H1 (cell line): ENCODE measurements at regions not wholly inside any gene's neighbourhood (a gene's known extent, or its start where the extent isn't known, plus 50 kb on each side); places are given as distances from the start of the nearest gene placed in this dataset.

ENCODE experiments used
- BRCA1 ChIP-seq: IDR thresholded peaks from 2 replicates; pipeline ENCODE4 v1.6.1; 2012; ENCODE audit warnings: low read depth, low read length, improper control_type of control experiment
- JUND ChIP-seq: IDR thresholded peaks from 2 replicates; pipeline ENCODE4 v1.6.1; 2011; ENCODE audit warnings: mild to moderate bottlenecking, improper control_type of control experiment, low read length
- NANOG ChIP-seq: IDR thresholded peaks from 2 replicates; pipeline ENCODE4 v1.6.1; 2011; ENCODE audit warnings: low read length, low read depth, mild to moderate bottlenecking, inconsistent platforms; ENCODE audit not compliant: insufficient read depth, poor library complexity, severe bottlenecking
- PHF8 ChIP-seq: fragments of 200-600 bp; sonication (generic); conservative IDR thresholded peaks from 2 replicates; pipeline ENCODE4 v1.7.1; 2012; ENCODE audit warnings: low read depth, mild to moderate bottlenecking, inconsistent platforms, low read length, moderate library complexity
- RAD21 ChIP-seq, 2 experiments: IDR thresholded peaks in 1 of 2; conservative IDR thresholded peaks in 1 of 2; 2 replicates each; pipeline ENCODE4 v1.6.1; 2011; ENCODE audit warnings: low read depth in 2 of 2, low read length in 2 of 2, improper control_type of control experiment in 1 of 2, inconsistent platforms in 1 of 2, mild to moderate bottlenecking in 1 of 2, moderate library complexity in 1 of 2
- RNF2 ChIP-seq: fragments of 200-900, 300-1000 bp; sonication (generic); IDR thresholded peaks from 2 replicates; pipeline ENCODE4 v1.7.1; 2016; ENCODE audit warnings: borderline replicate concordance, low read depth, mild to moderate bottlenecking, antibody characterized with exemption, low read length; ENCODE audit not compliant: poor library complexity, severe bottlenecking; ENCODE audit errors: missing control alignments
- SP1 ChIP-seq: IDR thresholded peaks from 2 replicates; pipeline ENCODE4 v1.6.1; 2011; ENCODE audit warnings: low read depth, low read length
- TCF12 ChIP-seq: IDR thresholded peaks from 2 replicates; pipeline ENCODE4 v1.6.1; 2011; ENCODE audit warnings: low read depth, mild to moderate bottlenecking, low read length
- TEAD4 ChIP-seq: IDR thresholded peaks from 2 replicates; pipeline ENCODE4 v1.6.1; 2012; ENCODE audit warnings: low read depth, low read length, inconsistent platforms, mixed read lengths

- TF ChIP-seq TEAD4, result peak; percentile 3; the same call in 1 of the 2 replicates
- TF ChIP-seq TCF12, result 0 out of 2 replicates have a peak, but pooled peaks have one; percentile 2
- TF ChIP-seq PHF8, result no peak
- TF ChIP-seq RAD21 (IDR thresholded peaks at IDR 0.05 in 1 of 2, conservative IDR thresholded peaks at IDR 0.05 in 1 of 2; ENCODE audit: low read depth in 2 of 2, low read length in 2 of 2), result peak in 1 of 2 experiments; percentile 25; a peak in 1 of 4 replicates
- no peak for TF ChIP-seq JUND
- no peak for TF ChIP-seq RNF2
- no peak for TF ChIP-seq BRCA1
- peak; percentile 12 for TF ChIP-seq NANOG
- TF ChIP-seq SP1, result peak; percentile 53; the same call in 1 of the 2 replicates
Observed at GRCh38 chr16:54651440-54652195, 279.0 kb upstream of the IRX5 start (continued).
